GM23338 (cell line): ENCODE measurements at regions not wholly inside any gene's neighbourhood (a gene's known extent, or its start where the extent isn't known, plus 50 kb on each side); places are given as distances from the start of the nearest gene placed in this dataset.

ENCODE experiments used
- CREB1 ChIP-seq: fragments of 250-450 bp; sonication (Bioruptor Pico); IDR thresholded peaks from 2 replicates; pipeline ENCODE4 v1.5.0; 2020; ENCODE audit warnings: low read depth, mild to moderate bottlenecking, moderate library complexity
- CTCF ChIP-seq, 2 experiments: fragments of 200-600 bp in 1 of 2; sonication (generic) in 1 of 2; conservative IDR thresholded peaks; 2 replicates each; pipeline versions ENCODE4 v1.5.1 to v1.6.1; 2016 to 2017; ENCODE audit warnings: antibody characterized with exemption in 2 of 2, low read depth in 2 of 2, mild to moderate bottlenecking in 2 of 2, moderate library complexity in 1 of 2
- ETS1 ChIP-seq: IDR thresholded peaks from 2 replicates; pipeline ENCODE4 v1.6.1; 2016; ENCODE audit warnings: antibody characterized with exemption
- EZH2 ChIP-seq: fragments of 200-600 bp; sonication (generic); IDR thresholded peaks from one replicate; pipeline ENCODE4 v1.8.0; 2017; ENCODE audit warnings: antibody characterized with exemption, mild to moderate bottlenecking, low read depth; ENCODE audit not compliant: unreplicated experiment
- EZH2phosphoT487 ChIP-seq: fragments of 200-600 bp; sonication (generic); IDR thresholded peaks from one replicate; pipeline ENCODE4 v1.8.1; 2018; ENCODE audit warnings: antibody characterized with exemption; ENCODE audit not compliant: unreplicated experiment
- NANOG ChIP-seq: IDR thresholded peaks from 2 replicates; pipeline ENCODE4 v1.6.1; 2016; ENCODE audit warnings: antibody characterized with exemption, borderline replicate concordance
- POLR2AphosphoS5 ChIP-seq: IDR thresholded peaks from 2 replicates; pipeline ENCODE4 v1.6.1; 2016; ENCODE audit warnings: antibody characterized with exemption, low read depth
- REST ChIP-seq: IDR thresholded peaks from one replicate; pipeline ENCODE4 v1.6.1; 2018; ENCODE audit warnings: antibody characterized with exemption; ENCODE audit not compliant: unreplicated experiment
- STAT1 ChIP-seq: IDR thresholded peaks from one replicate; pipeline ENCODE4 v1.6.1; 2016; ENCODE audit warnings: antibody characterized with exemption; ENCODE audit not compliant: unreplicated experiment
- ZNF114 ChIP-seq: fragments of 250-450 bp; sonication (Bioruptor Pico); IDR thresholded peaks from 2 replicates; pipeline ENCODE4 v1.5.0; 2020; ENCODE audit warnings: mild to moderate bottlenecking, moderate library complexity
- ZNF331 ChIP-seq: fragments of 250-450 bp; sonication (Bioruptor Pico); IDR thresholded peaks from 2 replicates; pipeline ENCODE4 v1.5.0; 2020; ENCODE audit warnings: low read depth, mild to moderate bottlenecking, moderate library complexity

GRCh38 chr15:31214158-31214863, 112.3 kb upstream of the KLF13 start:
- TF ChIP-seq REST (no peak), CTCF (conservative IDR thresholded peaks at IDR 0.05; ENCODE audit: low read depth in 2 of 2) (no peak; a peak in 1 of 4 replicates), POLR2AphosphoS5 (no peak), NANOG (no peak), ZNF331 (CRISPR knock-in tag) (no peak), EZH2 (no peak), EZH2phosphoT487 (no peak), CREB1 (CRISPR knock-in tag) (no peak), ZNF114 (CRISPR knock-in tag) (no peak), STAT1 (no peak), ETS1 (no peak)
